Activated CD4-positive, alpha-beta T cell treated with anti-CD3 and anti-CD28 coated beads, Interleukin-2, Interleukin-4, amounts not matched to agents 100 ng/mL and 50 ng/mL, durations not matched to agents 16 hours and 8 hours (primary cell): ENCODE measurements at regions not wholly inside any gene's neighbourhood (a gene's known extent, or its start where the extent isn't known, plus 50 kb on each side); places are given as distances from the start of the nearest gene placed in this dataset.

ENCODE experiments used
- DNase-seq: peaks from one replicate; pipeline ENCODE4 v3.0.0-alpha.2; 2020; ENCODE audit warnings: low spot score

DNA sequence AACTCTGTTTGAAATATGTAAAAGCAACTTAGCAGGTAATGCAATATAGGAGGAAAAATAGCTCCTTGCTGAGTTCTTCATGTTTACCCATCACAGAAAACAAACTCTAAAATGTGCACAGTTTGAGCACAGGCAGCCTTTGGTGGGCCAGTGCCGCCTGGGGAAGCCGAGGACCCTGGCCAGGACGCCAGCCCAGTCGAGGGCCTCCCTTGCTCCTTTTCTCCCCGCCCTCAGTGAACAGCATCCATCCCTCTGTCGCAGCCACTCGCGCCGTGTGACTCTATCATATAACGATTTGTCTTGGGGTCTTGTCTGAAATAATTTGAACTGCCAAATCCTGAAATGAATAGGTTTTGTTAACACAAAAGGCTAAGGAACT is 286.7 kb upstream of the IRX4 start:
- DNase-seq, result no peak

DNA sequence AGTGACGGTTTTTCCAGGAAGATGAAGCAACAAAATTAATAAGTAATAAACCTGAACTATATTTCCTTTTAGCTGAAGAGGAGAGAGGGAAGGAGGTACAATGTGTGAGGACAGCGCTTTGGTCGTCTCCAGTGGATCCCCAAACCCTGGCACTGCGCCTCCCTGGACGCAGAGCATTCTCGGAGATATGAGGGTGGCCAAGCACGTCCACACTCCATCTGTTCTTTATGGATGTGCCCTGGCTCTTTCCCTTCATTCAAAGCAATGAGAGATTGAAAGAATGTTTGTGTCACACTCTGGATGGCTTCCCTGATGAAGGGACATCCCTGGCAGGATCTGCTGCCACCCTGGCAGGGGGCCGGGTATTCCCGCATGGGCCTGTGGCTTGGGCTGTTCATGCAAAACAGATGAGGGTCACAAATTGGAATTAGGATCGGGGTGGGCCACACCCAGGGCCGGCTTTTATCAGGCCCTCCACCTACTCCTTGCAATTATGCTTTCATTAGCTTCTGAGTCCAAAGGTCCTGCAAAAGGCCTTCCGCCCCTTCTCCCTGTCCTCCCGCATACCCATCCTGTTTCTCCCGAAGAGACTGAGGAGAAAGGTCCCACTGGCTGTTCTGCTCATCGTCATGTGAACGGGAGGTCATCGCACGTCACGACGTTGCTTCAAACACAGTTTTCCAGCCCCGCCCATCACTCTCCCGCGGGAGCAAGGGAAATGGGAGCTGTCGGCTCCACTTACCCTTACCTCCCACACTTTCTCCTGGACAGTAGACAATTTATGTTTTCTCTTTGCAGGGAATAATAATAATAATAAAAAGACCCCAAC is 286.1 kb upstream of the IRX4 start:
- no peak for DNase-seq

DNA sequence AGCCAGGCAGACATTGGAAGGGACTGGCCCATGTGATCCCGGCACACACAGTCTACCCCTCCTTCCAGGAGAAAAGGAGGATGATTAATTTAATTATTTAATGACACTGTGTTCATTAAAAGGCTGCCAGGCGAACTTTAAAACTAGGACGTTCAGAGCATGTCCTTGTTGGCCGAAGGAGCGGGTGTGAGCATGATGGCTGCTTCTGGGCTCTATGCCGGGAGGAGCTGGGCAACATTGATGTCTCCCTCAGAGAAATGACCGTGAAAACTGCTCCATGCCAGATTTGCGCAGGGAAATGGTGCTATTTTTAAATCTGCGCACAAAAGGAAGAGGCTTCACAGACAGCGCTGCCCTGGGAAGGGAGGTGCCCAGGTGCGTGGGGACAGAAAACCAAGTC is 284.9 kb upstream of the IRX4 start:
- no peak for DNase-seq

DNA sequence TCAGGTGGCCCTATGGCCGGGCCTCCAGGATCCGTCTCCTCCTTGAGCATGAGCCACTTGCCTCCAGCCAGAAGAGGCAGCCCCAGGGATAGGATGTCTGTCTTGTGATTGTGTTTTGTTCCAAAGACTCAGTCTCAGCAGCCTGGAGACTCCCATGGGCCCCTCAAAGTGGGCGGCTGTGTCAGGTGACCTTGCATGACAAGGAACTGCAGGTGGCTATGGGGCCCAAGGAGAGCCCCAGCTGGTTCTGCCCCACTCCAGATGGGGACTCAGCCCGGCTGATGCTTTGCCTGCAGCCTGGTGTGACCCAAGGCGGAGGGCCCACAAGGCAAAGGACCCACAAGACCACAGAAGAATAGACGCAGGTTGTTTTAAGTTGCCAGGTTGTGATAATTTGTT is 284.3 kb upstream of the IRX4 start:
- no peak for DNase-seq

DNA sequence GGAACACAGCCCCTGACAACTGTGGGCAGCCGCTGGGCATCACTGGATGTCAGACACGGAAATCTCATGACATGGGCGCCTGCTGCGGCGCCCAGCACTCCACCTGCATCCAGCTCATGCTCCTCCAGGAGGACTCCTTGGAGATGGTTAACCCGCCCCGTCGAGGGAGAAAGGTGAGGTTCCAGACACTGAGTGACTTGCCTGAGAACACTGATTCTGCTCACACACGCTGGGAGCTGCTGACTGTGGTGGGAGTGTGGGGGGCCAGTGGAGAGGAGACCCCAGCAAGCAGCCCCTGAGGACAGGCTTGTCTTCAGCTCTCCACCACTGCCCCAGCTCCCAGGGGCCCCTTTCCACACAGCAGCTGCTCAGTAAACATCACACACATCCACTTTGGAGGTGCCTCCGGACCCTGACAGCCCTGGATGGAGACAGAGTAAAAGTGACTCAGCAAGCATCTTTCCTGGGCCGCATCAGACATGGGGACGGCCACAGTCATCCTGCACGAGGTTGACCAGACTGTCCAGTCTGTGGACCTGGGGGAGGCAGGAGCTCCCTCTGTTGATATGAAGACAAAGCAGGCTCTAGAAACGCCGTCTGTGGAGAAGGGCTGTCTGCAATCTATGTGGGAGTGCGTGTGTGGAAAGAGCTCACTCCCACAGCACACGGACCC is 283.7 kb upstream of the IRX4 start:
- DNase-seq, result no peak

DNA sequence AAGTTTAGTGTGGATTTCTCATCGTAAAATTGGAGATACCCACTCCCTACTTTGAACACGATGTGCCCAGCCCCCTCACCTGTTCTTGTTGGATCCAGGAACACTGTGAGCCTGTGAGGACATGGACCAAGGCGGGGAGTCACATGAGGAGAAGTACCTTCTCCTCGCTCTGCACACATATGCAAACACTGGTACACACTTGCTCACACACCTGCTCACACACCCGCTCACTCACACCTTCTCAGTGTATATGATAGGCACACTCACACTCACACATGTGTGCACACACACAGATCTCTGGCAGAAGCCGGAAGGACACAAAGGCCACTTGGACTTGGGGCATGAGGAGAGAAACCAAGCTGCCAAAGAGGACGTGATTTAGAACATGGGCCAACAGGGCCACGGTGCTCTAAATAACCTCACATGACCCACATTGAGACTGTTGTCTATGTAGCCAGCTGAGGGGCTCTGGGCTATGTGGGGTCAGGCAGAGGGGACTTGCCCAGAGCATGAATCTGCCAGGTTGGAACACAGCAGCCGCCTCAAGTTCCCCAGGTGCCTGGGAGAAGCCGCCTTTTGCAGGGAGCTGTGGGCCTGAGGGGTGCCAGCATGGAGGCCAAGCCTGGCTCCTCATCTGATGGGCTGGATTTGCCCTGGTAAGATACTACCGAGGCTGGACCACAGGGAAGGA is 283.0 kb upstream of the IRX4 start:
- no peak for DNase-seq

DNA sequence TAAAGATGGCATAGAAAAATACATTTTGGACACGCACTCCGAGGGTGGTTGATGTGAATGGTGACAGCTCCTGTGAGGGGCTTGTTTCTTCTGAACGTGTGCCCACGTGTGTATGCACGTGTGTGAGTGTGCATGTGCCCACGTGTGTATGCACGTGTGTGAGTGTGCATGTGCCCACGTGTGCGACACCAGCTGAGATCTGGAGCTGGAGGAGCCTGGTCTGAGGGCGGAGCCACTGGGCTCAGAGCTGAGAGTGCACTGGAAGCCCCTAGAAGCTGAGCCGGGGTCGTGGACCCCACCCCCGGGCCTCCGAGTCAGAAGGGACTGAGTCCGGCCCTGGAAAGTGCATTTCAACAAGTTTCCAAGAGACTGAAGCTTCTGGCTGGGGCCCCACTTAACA is 282.5 kb upstream of the IRX4 start:
- no peak for DNase-seq

DNA sequence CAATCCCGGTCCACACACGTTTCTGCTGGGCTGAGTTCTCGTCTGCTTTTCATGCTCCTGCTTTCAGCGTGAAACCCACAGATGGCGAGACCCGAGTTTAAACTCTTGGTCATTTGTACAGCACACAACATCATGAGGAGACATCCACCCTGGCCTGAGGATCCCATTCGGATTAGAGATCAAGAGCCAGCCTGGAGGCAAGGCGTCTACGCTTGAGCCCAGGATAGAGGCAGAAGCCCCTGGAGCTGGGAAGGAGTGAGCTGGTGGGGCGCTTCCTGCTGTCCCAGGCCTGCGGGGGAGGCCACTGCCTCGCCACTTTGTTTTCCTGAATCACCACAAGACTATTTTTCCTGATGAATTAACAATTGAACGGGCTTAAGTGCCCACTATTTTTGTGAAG is 281.9 kb upstream of the IRX4 start:
- DNase-seq, result no peak

DNA sequence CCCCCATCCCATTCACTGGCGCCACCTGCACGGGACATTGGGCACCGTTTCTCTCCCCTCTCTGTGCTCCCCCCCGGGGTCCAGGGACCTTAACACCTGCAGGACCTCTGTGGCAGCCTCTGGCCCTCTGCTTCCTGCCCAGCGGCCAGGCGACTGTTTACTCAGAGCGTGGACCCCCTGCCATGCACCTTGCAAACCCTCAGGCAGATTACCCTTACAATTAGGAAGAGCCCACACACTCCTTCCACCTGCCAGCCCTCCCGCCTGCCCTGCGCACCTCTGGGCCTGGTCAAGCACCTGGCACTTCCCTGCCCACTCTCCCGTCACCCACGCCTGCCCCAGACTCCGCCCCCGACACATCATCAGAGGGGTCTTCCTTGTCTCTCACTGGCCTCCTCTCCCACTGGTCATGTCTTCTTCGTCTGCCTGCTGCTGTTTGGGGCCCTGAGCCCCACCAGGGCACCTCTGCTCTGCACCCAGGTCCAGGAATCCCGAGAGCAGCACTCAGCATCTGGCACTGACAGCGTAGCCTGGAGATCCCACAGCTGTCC is 281.3 kb upstream of the IRX4 start:
- no peak for DNase-seq

DNA sequence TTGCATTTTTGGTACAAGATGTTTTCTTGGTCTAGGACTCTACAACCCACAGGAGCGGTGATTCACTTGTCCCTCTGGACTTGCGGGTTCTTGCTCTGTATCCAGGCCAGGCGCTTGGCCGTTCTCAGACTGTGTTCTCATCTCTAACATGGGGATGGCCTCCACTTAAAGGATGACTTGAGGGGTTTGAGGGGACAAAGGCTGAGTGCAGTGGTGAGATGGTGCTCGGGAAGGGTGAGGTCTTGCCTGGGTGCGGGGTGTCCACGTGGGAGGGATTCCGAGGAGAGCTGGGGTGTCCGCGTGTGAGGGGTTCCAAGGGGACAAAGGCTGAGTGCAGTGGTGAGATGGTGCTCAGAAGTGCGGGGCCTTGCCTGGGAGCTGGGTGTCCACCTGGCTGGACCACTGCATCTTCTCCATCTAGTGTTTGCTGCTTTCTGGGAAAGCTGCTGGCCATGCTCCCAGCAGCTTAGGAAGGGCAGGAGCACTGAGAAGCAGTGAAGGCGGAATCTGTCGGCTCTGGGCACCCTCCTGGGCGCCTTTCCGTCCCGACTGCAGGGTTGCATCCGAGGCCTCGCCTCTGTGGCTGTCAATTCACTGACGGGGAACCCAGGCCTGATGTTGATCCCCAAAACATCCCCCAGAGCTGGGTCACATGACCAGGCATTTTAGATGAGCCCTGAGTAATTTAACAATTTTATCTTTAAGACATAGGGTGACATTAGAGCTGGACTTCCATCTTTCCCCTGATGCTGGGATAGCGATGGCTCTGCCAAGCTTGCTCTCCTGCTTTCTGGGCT is 280.5 kb upstream of the IRX4 start:
- no peak for DNase-seq

DNA sequence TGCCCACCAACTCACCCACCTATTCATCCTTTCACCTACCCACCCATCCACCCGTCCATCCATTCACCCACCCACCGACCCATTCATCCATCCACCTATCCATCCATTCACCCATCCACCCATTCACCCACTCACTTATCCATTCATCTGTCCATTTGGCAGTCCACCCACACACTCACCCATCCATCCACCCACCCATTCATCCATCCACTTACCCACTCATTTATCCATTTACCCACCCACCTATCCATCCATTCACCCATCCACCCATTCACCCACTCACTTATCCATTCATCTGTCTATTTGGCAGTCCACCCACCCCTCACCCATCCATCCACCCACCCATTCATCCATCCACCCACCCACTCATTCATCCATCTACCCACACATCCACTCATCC is 278.1 kb upstream of the IRX4 start:
- DNase-seq, result no peak

DNA sequence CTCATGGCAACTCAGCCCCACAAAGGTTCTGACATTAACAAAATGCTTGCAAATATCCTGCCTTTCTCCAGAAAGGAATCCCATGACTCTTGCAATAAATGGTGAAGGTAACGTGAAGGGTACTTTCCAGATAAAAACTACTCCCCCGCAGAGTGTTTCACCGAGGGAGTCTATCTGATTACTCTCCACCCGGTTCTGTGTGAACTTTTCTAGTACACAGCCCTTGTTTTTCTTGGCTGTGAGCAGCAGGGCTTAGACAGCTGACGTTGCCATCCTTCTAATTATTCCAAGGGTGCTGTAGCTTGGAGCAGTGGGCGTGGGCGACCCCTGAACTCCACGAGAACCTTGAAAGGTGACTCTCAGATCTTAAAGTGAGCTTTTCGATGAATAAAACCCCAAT is 276.0 kb upstream of the IRX4 start:
- DNase-seq, result no peak

DNA sequence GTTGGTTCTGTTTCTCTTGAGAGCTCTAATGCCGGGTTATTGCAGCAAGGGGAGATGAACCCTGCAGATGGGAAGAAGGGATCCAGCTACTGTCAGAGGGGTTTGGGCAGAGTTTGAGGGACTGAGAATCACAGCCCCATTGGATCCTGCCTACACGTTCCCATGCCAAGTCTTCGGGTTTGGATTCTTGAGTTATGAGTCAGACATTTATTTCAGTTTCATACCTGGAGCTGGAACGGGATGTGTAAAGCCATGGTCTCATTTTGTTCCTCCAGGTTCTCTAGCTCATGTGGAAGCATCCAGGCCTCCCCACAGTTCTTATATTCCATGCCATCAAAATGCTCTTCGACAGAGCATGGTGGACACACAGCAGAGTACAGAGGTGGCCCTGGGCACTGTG is 275.4 kb upstream of the IRX4 start:
- no peak for DNase-seq

DNA sequence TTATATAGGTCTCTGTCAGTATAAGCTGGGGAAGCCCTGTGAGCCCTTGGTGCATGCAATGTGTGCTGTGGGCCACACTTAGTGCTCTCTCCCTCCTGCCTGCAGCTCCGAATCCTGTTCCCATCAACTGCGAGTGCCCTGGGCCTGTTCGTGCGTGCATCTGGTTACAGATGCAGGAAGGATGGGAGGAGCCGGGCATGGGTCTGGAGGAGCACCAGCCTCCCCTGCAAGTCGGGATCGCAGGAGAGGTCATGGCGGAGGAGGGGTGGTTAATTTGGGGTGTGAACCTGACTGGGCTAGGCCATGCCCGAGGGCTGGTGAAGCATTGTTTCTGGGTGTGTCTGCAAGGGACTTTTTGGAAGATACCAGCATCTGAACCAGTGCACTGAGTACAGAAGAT is 274.6 kb upstream of the IRX4 start:
- DNase-seq, result no peak

DNA sequence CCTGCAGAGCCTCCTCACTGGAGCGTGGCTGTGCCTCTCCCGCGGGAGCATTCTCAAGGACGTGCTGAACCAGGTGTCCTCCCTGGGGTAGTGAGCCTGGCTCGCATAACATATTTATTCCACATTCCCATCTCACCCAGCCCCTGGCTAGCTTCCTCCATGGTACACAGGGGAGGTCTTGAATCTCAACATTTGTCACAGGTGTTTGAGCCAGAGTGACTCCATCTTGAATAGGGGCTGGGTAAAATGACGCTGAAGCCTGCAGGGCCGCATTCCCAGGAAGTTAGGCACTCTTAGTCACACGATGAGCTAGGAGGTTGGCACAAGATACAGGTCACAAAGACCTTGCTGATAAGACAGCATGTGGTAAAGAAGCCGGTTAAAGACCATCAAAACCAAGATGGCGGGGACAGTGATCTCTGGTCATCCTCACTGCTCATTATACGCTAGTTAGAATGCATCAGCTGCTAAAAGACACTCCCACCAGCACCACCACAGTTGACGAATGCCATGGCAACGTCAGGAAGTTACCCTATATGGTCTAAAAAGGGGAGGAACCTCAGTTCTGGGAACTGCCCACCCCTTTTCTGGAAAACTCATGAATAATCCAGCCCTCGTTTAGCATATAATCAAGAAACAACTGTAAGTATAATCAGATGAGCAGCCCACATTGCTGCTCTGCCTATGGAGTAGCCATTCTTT is 273.8 kb upstream of the IRX4 start:
- no peak for DNase-seq

DNA sequence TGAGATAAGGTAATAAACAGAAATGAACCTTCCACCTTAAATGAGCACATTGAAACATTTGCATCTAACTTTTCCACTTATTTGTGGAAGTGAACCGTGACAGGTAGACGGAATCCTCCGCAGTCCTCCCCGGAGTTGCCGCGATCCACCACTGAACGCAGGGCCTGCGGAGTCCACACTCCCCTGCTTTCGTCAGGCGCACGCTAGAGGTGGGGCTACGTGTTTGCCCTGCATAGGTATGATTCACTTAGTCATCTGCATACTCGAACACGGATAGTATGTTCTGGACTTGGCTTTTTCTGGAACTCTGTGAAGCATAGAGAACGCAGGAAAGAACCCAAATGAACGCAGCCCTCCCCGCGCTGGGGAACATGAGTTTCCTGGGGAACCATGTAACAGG is 272.8 kb upstream of the IRX4 start:
- DNase-seq, result no peak

DNA sequence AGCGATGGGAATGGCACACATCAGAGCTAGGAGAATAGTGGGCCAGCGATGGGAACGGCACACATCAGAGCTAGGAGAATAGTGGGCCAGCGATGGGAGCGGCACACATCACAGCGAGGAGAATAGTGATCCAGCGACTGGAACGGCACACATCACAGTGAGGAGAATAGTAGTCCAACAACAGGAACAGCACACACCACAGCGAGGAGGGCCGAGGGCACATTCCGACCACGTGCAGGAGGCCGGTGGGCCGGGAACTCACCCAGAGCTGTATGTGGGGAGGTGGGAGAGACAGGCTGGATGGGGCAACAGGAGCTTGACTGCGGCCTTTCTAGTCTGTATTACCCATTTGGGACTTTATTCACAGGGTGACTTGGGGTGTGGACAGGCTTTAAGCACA is 271.1 kb upstream of the IRX4 start:
- no peak for DNase-seq

DNA sequence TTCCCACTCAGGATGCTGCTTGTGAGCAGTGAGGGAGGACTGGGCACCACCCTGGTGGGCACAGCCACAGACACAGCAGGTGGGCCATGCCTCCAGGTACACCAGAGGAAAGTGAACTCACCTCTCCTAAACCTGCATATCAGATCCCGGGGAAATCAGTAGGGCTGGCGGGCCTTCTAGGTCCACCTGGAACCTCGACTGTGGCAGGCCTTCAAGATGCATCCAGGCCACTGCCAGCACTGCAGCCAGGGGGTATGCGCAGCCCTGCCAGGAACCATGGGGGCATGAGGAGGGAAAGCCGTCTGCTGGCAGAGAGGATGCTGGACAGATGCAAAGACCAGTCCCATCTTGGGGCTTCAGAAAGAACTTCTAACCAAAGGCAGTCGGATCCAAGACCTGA is 270.6 kb upstream of the IRX4 start:
- no peak for DNase-seq

DNA sequence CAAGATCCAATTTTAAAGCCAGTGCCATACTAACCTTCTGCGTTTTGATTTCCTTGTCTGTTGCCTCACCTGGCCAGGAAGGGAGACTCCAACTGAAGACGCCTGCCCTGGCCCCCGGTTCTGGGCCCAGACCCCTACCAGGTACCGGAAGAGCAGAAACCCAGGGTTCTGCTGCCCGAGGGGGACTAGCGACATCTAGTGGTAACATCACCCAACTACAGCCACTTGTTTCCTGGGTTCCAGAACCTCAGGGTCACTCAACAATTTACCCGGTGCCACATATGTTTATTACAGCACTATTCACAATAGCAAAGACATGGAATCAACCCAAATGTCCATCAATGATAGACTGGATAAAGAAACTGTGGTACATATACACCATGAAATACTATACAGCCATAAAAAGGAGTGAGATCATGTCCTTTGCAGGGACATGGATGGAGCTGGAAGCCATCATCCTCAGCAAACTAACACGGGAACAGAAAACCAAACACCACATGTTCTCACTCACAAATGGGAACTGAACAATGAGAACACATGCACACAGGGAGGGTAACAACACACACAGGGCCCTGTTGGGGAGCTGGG is 268.7 kb upstream of the IRX4 start:
- DNase-seq, result peak; percentile 34

DNA sequence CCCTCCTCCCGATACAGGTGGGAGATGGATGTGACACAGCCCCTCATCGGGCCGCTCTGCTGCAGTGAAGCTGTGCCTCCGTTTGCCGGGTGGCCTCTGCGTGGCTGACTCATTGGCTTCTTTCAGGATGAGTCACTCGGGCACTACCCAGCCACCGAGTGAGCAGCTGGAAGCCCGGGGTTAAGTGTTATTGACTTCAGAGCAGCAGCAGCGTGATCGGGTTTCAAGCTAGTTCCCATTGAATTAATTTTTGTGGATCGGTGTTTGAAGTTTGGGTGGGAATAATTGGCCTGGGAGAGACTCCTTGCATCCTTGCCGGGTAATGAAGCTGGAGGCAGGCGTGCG is 266.4 kb upstream of the IRX4 start:
- DNase-seq, result peak; percentile 19
